Nephron progenitor cell (in vitro differentiated cells): ENCODE measurements at regions not wholly inside any gene's neighbourhood (a gene's known extent, or its start where the extent isn't known, plus 50 kb on each side); places are given as distances from the start of the nearest gene placed in this dataset.

ENCODE experiments used
- DNase-seq: peaks from one replicate; pipeline ENCODE4 v3.0.0; 2021
- H3K27ac Mint-ChIP-seq: 2 replicates; pipeline ENCODE4 v1.8.0; 2021; ENCODE audit warnings: mild to moderate bottlenecking, moderate library complexity, mixed read lengths
- H3K27me3 Mint-ChIP-seq: 2 replicates; pipeline ENCODE4 v1.8.0; 2021; ENCODE audit warnings: mild to moderate bottlenecking, low read depth, mixed read lengths; ENCODE audit not compliant: poor library complexity
- H3K36me3 Mint-ChIP-seq: 2 replicates; pipeline ENCODE4 v1.8.0; 2021; ENCODE audit warnings: low read depth, mixed read lengths
- H3K4me1 Mint-ChIP-seq: 2 replicates; pipeline ENCODE4 v1.8.0; 2021; ENCODE audit warnings: mixed read lengths
- H3K4me3 Mint-ChIP-seq: 2 replicates; pipeline ENCODE4 v1.8.0; 2021; ENCODE audit warnings: mild to moderate bottlenecking, moderate library complexity, mixed read lengths
- H3K9me3 Mint-ChIP-seq: 2 replicates; pipeline ENCODE4 v1.8.0; 2021; ENCODE audit warnings: mild to moderate bottlenecking, moderate library complexity, mixed read lengths
- CTCF ChIP-seq: fragments of 200-600 bp; sonication (generic); IDR thresholded peaks from 2 replicates; pipeline ENCODE4 v1.5.0; 2021; ENCODE audit warnings: antibody characterized with exemption

DNA sequence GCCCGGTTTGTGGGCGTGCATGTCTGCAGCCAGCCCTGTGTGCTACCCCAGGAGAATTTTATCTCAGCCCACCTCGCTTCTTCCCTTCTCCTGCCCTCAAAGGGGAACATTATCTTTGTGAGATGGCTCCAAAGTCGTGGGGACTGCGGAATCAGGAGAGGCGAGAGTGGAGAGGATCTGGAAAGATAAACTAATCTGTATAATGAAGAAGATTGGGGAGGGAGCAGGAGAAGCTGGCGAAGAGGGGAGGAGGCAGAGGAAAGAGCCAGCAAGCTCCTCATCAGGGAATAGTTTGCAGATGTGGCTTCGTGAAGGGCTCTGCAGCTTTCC is 310.3 kb downstream of the MATN1 start:
- Mint-ChIP-seq H3K36me3 (no peaks in the 10 kb centered on the region), H3K4me3 (no peak overlapping the region), H3K4me1 (peaks cover 56% of the 10 kb centered on the region), H3K27me3 (peaks cover 4% of the 10 kb centered on the region), H3K27ac (no peak overlapping the region), H3K9me3 (no peaks in the 10 kb centered on the region)
- DNase-seq, result no peak
- TF ChIP-seq CTCF, result no peak

- Mint-ChIP-seq H3K4me3 (no peak overlapping the region), H3K9me3 (no peaks in the 10 kb centered on the region), H3K36me3 (no peaks in the 10 kb centered on the region), H3K27ac (no peak overlapping the region), H3K4me1 (peaks cover 56% of the 10 kb centered on the region), H3K27me3 (peaks cover 4% of the 10 kb centered on the region)
- no peak for DNase-seq
- TF ChIP-seq CTCF, result no peak
Measured at GRCh38 chr1:30412241-30413110, 310.9 kb downstream of the MATN1 start.

DNA sequence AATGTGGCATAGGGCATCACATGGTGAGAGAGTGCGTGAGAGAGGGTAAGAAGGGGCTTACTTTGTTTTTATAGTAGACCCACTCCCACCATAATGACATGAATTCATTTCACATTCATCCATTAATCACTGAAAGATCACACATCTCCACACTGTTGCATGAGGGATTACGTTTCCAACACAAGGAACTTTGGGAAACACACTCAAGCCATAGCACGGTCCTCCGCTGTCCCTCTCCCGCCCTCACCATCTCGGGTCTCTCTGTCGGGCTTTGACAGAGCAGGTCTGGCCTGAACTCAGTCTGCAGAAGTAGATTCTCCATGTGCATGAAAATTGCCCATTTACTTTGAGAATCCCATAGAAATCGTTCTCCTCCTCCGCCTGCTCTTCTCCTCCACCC is 312.2 kb downstream of the MATN1 start:
- Mint-ChIP-seq H3K27me3 (peaks cover 8% of the 10 kb centered on the region), H3K9me3 (no peaks in the 10 kb centered on the region), H3K4me1 (peaks cover 69% of the 10 kb centered on the region), H3K36me3 (no peaks in the 10 kb centered on the region), H3K27ac (no peak overlapping the region), H3K4me3 (no peak overlapping the region)
- DNase-seq, result no peak
- TF ChIP-seq CTCF, result no peak

DNA sequence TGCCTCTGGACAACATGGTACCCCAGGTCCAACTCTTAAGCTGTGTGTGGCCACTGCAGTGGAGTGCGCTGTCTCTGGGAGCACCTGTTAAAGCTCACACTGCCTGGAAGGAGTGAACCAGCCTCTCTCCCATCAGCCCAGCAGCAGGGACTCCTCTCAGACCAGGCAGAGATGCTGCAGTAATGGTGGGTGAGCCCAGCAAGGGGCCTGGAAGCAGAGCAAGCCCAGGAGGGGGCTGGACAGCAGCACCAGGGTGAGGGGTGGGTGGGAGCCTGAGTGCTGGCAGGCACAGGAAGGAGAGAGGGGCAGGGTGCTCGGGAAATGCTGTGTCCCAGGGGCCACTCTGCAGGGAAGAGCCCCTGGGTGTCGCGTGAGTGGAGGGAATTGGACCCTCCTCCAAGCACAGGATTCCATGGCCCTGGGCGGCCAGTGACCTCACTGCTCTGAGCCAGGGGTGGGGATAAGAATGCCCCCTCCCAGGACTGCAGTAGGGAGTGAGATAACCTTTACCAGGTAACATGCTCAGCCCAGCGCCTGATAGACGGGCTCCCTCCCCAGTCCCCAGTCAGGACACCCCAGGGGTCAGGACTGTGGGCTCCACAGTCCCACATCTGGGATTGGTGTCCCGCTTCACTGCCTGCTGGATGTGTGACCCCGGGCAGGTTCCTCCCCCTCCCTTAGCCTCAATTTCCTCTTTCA is 313.1 kb downstream of the MATN1 start:
- no peak for DNase-seq
- Mint-ChIP-seq H3K4me1 (peaks cover 71% of the 10 kb centered on the region), H3K36me3 (no peaks in the 10 kb centered on the region), H3K27me3 (peaks cover 11% of the 10 kb centered on the region), H3K4me3 (no peak overlapping the region), H3K27ac (no peak overlapping the region), H3K9me3 (no peaks in the 10 kb centered on the region)
- TF ChIP-seq CTCF, result no peak

DNA sequence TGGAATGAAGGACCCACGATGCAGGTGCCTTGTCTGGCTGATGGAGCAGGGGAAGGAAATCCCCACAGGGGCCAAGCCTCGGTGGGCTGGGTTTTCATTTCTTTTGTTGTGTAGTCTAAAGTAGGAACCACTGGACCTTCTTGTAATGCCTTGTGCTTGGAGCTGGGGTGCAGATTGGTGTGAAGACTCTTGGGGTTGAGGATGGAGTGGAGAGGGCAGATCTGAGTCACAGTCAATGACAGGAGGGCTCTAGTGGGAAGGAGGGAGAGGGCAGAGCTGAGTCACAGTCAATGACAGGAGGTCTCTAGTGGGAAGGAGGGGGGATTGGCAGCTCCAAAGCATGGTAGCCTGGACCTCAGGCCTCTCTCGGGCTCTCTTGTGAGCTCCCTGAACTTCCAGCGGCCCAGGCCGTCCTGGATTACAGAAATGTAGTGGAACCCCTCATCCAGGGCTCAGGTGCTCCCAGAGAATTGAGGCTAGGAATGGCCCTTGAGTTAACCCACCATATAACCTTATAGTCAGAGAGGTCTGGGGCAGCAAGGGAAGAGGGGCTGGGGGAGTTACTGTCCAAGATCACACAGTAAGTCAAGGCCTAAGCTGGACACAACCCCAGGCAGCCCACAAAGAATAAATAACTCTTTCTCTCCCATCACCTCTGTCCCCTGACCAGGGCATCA is 313.8 kb downstream of the MATN1 start:
- peaks cover 66% of the 10 kb centered on the region for H3K4me1 Mint-ChIP-seq
- no peak overlapping the region for H3K27ac Mint-ChIP-seq
- no peaks in the 10 kb centered on the region for H3K9me3 Mint-ChIP-seq
- TF ChIP-seq CTCF, result no peak
- H3K27me3 Mint-ChIP-seq, result peaks cover 11% of the 10 kb centered on the region
- H3K36me3 Mint-ChIP-seq, result no peaks in the 10 kb centered on the region
- no peak for DNase-seq
- no peak overlapping the region for H3K4me3 Mint-ChIP-seq
